ENCODE measurements at regions not wholly inside any gene's neighbourhood (a gene's known extent, or its start where the extent isn't known, plus 50 kb on each side); places are given as distances from the start of the nearest gene placed in this dataset.

DNA sequence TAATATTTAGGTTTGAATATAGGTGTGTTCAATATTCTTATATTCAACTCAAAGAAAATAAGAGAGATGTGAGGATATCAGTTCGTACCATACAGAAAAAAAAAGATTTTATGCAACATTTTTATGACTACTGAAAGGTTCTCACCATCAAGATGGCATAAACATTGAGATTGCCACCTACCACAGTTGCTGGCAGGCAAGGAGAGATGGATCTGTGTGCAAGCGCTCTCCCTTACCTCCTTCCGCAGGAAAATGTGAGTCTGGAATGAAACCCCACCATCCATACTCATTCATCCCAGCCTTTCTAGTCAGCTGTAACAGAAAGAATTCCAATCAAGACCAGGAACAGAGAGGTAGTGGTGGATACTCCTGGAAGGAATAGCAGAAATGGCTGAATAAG, 376.9 kb downstream of the PPP3CA start:
- H3K27ac Mint-ChIP-seq = no peak overlapping the region
- TF ChIP-seq, protein P1, sequence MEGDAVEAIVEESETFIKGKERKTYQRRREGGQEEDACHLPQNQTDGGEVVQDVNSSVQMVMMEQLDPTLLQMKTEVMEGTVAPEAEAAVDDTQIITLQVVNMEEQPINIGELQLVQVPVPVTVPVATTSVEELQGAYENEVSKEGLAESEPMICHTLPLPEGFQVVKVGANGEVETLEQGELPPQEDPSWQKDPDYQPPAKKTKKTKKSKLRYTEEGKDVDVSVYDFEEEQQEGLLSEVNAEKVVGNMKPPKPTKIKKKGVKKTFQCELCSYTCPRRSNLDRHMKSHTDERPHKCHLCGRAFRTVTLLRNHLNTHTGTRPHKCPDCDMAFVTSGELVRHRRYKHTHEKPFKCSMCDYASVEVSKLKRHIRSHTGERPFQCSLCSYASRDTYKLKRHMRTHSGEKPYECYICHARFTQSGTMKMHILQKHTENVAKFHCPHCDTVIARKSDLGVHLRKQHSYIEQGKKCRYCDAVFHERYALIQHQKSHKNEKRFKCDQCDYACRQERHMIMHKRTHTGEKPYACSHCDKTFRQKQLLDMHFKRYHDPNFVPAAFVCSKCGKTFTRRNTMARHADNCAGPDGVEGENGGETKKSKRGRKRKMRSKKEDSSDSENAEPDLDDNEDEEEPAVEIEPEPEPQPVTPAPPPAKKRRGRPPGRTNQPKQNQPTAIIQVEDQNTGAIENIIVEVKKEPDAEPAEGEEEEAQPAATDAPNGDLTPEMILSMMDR (IDR thresholded peaks at IDR 0.05; ENCODE audit: unreplicated experiment in 3 of 3) = no peak

DNA sequence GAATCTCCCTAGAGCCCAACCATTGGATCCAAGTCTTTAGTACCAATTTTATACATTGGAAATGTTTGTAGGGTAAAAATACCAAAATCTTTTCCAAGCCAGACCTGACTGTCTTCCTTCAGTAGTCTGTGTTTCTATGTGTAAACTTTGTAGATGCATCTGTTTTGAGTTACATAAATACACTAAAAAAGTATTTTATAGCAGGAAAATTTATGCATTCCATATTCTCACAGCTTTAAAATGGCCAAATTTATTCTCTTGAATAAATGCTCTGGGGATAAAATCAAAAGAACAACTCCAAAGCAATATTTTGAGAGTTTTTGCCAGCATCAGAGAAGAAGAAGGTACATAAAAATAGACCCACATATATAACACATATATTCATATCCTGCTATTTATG, 377.4 kb downstream of the PPP3CA start:
- H3K27me3 Mint-ChIP-seq (ENCODE audit: low read depth) = peaks cover 6% of the 10 kb centered on the region
- H3K9me3 Mint-ChIP-seq = peaks cover 3% of the 10 kb centered on the region
- H3K4me3 Mint-ChIP-seq = no peak overlapping the region
- TF ChIP-seq, protein P1 (IDR thresholded peaks at IDR 0.05; ENCODE audit: unreplicated experiment in 3 of 3) = no peak
- H3K36me3 Mint-ChIP-seq (ENCODE audit: low read depth) = no peaks in the 10 kb centered on the region
- no peaks in the 10 kb centered on the region for H3K4me1 Mint-ChIP-seq
- H3K27ac Mint-ChIP-seq = no peak overlapping the region

More for the DNA sequence above, 376.9 kb downstream of the PPP3CA start:
- Mint-ChIP-seq H3K27me3 (ENCODE audit: low read depth) (peaks cover 6% of the 10 kb centered on the region), H3K36me3 (ENCODE audit: low read depth) (no peaks in the 10 kb centered on the region), H3K4me1 (no peaks in the 10 kb centered on the region), H3K4me3 (no peak overlapping the region), H3K9me3 (peaks cover 3% of the 10 kb centered on the region)

DNA sequence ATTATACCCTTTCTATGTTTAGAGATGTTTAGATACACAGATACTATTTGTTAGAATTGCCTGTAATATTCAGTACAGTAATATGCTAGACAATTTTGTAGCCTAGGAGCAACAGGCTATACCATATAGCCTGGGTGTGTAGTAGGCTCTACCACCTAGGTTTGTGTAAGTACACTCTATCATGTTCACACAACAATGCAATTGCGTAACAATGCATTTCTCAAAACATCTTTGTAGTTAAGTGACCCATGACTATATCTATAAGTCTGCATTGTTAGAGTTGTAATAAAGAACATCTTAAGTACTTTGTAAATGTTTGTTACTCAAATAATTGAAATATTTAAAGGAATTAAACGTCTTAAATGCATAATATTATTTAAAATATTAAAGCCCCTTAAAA, 379.3 kb downstream of the PPP3CA start:
- TF ChIP-seq, protein P1 (IDR thresholded peaks at IDR 0.05; ENCODE audit: unreplicated experiment in 3 of 3) = no peak
- Mint-ChIP-seq H3K27ac (no peak overlapping the region), H3K36me3 (ENCODE audit: low read depth) (no peaks in the 10 kb centered on the region), H3K9me3 (peaks cover 3% of the 10 kb centered on the region), H3K4me1 (no peaks in the 10 kb centered on the region), H3K4me3 (no peak overlapping the region), H3K27me3 (ENCODE audit: low read depth) (peaks cover 6% of the 10 kb centered on the region)

DNA sequence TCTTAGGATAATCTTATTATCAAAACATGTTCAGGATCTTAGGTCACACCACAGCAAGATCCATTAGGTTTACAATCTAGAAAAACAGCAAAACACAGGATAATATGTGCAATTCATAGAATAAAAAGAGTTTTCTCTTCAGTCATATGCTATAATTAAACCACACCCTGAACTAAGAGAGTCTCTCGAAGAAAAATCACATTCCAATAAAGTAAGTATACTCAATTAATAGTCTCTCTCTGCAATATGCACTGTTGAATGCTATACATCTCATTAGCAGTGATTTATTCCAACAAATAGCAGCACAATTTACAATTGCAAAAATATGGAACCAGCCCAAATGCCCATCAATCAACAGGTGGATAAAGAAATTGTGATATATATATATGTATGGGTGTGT, 383.7 kb downstream of the PPP3CA start:
- no peak overlapping the region for H3K4me3 Mint-ChIP-seq
- H3K27me3 Mint-ChIP-seq (ENCODE audit: low read depth) = peaks cover 6% of the 10 kb centered on the region
- H3K9me3 Mint-ChIP-seq = peaks cover 3% of the 10 kb centered on the region
- H3K4me1 Mint-ChIP-seq = no peaks in the 10 kb centered on the region
- no peaks in the 10 kb centered on the region for H3K36me3 Mint-ChIP-seq (ENCODE audit: low read depth)
- no peak overlapping the region for H3K27ac Mint-ChIP-seq
- TF ChIP-seq, protein P1 (IDR thresholded peaks at IDR 0.05; ENCODE audit: unreplicated experiment in 3 of 3) = no peak

DNA sequence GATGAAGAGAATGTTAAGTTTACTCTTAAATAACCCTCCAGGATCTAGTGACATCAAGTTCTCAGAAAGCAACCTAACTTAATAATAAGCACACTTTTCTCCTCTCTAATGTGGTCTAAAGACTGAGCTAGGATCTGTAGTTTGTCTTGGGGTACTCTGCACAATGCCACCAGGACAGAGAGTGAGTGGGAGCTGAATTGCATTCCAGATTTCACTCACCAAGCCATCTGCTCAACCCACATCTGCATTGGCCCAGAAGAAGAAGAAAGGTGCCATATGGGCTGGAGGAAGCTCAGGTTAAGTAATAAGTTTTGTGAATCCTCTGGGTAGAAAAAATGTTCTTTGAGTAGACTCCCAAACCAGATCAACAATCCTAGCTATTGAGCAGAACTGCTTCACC, 384.6 kb downstream of the PPP3CA start:
- Mint-ChIP-seq H3K36me3 (ENCODE audit: low read depth) (no peaks in the 10 kb centered on the region), H3K27ac (no peak overlapping the region), H3K27me3 (ENCODE audit: low read depth) (peaks cover 6% of the 10 kb centered on the region)

DNA sequence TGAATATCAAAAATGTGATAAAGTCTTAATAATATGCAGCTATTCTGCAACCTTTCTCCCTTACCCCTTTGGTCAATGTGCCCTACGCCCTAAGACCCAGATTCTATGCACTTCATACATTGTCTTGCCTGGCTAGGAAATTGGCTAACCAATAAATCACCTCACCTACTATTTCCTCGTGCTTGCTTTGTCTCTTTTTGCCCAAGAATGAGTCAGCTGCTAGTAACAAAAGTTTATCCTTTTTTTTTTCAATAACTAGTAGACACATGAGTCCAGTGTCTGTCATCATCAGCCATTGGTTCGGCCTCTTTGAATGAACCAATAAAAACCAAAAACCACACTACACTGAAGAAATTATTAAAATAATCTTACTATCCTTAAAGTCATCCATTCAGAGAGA, 387.1 kb downstream of the PPP3CA start:
- TF ChIP-seq, protein P1 (IDR thresholded peaks at IDR 0.05; ENCODE audit: unreplicated experiment in 3 of 3) = no peak
- H3K27me3 Mint-ChIP-seq (ENCODE audit: low read depth) = no peaks in the 10 kb centered on the region
- H3K9me3 Mint-ChIP-seq = no peaks in the 10 kb centered on the region
- H3K4me1 Mint-ChIP-seq = no peaks in the 10 kb centered on the region
- no peaks in the 10 kb centered on the region for H3K36me3 Mint-ChIP-seq (ENCODE audit: low read depth)
- H3K27ac Mint-ChIP-seq = no peak overlapping the region
- no peak overlapping the region for H3K4me3 Mint-ChIP-seq

More for the DNA sequence above, 384.6 kb downstream of the PPP3CA start:
- no peaks in the 10 kb centered on the region for H3K4me1 Mint-ChIP-seq
- peaks cover 3% of the 10 kb centered on the region for H3K9me3 Mint-ChIP-seq
- TF ChIP-seq, protein P1 (IDR thresholded peaks at IDR 0.05; ENCODE audit: unreplicated experiment in 3 of 3) = no peak
- H3K4me3 Mint-ChIP-seq = no peak overlapping the region
